Upper lobe of left lung (tissue), 6 donors: ENCODE measurements at regions not wholly inside any gene's neighbourhood (a gene's known extent, or its start where the extent isn't known, plus 50 kb on each side); places are given as distances from the start of the nearest gene placed in this dataset.

Source experiments
- ATAC-seq, 2 donors: fragments of 200-7000 bp; cut with Tn5 transposase; one replicate each; pipeline ENCODE4 v1.9.1; 2022; ENCODE audit warnings: mild to moderate bottlenecking in 2 of 2, moderate library complexity in 2 of 2; ENCODE audit not compliant: low FRiP score in 2 of 2
- DNase-seq, 2 donors: peaks; one replicate each; pipeline ENCODE4 v3.0.0-alpha.2; 2019 to 2020
- H3K27ac ChIP-seq, 4 donors: fragments of 200-600 bp; sonication (generic); one replicate each; pipeline ENCODE4 v1.5.1; 2016 to 2019
- H3K27me3 ChIP-seq, 4 donors: fragments of 200-600 bp; sonication (generic); one replicate each; pipeline ENCODE4 v1.5.1; 2017 to 2019
- H3K36me3 ChIP-seq, 4 donors: fragments of 200-600 bp; sonication (generic); one replicate each; pipeline ENCODE4 v1.5.1; 2016 to 2019
- H3K4me1 ChIP-seq, 4 donors: fragments of 200-600 bp; sonication (generic); one replicate each; pipeline ENCODE4 v1.5.1; 2018 to 2019
- H3K4me3 ChIP-seq, 4 donors: fragments of 200-600 bp; sonication (generic); one replicate each; pipeline ENCODE4 v1.5.1; 2017 to 2019; ENCODE audit warnings: mild to moderate bottlenecking in 2 of 4, moderate library complexity in 1 of 4
- H3K9me3 ChIP-seq, 4 donors: fragments of 200-600 bp; sonication (generic); one replicate each; pipeline ENCODE4 v1.5.1; 2018 to 2019
- CTCF ChIP-seq, 6 experiments: fragments of 450-650 bp in 4 of 6; fragments of 200-600 bp in 2 of 6; sonication (generic) in 2 of 6; IDR thresholded peaks; one replicate each; pipeline ENCODE4 v1.5.1; 2016 to 2019; ENCODE audit warnings: antibody characterized with exemption in 6 of 6
- EP300 ChIP-seq, 4 donors: sonication (generic); formaldehyde crosslinking; IDR thresholded peaks; one replicate each; pipeline ENCODE4 v1.5.1; 2017; ENCODE audit warnings: antibody characterized with exemption in 4 of 4, control low read depth in 2 of 4
- POLR2A ChIP-seq, 4 donors: fragments of 450-650 bp; IDR thresholded peaks; one replicate each; pipeline ENCODE4 v1.5.1; 2016 to 2017; ENCODE audit warnings: antibody characterized with exemption in 4 of 4, mild to moderate bottlenecking in 2 of 4
- POLR2AphosphoS5 ChIP-seq, 2 donors: sonication (generic); formaldehyde crosslinking; IDR thresholded peaks; one replicate each; pipeline ENCODE4 v1.5.1; 2017; ENCODE audit warnings: antibody characterized with exemption in 2 of 2
- WGBS, 2 donors: methylation state at CpG; one replicate each; pipeline ENCODE4 v1.1.5; 2017 to 2018; 5-methylcytosine and 5-hydroxymethylcytosine counted together
- donor health status: DM: no; HTN: no; CAD: no; lungs with moderate emphysema.
- donor health status: DM: no; HTN: yes; CAD: no; lungs with severe emphysema.

GRCh38 chr7:83808982-83809381 lies 160.0 kb upstream of the SEMA3E start:
- no peak overlapping the region for H3K4me3 ChIP-seq

GRCh38 chr7:83807774-83808173 lies 158.8 kb upstream of the SEMA3E start:
- 71 to 74% methylated on average over 4 of the region's 4 CpGs for WGBS, 2 donors

More at GRCh38 chr7:83808982-83809381, 160.0 kb upstream of the SEMA3E start:
- TF ChIP-seq POLR2A (IDR thresholded peaks at IDR 0.05) (no peak), POLR2AphosphoS5 (IDR thresholded peaks at IDR 0.05) (no peak), CTCF (IDR thresholded peaks at IDR 0.05) (no peak), EP300 (IDR thresholded peaks at IDR 0.05) (no peak)
- Histone ChIP-seq H3K27me3 (no peaks in the 10 kb centered on the region), H3K9me3 (no peaks in the 10 kb centered on the region), H3K36me3 (no peaks in the 10 kb centered on the region), H3K4me1 (no peaks in the 10 kb centered on the region), H3K27ac (no peak overlapping the region)
- DNase-seq (no peak), ATAC-seq (no peak)
- 62 to 80% methylated on average over 2 of the region's 2 CpGs for WGBS, 2 donors

GRCh38 chr7:83806538-83806937 lies 157.6 kb upstream of the SEMA3E start:
- no peak overlapping the region for H3K4me3 ChIP-seq
- 31 to 32% methylated on average over 1 of the region's 1 CpG for WGBS, 2 donors
- TF ChIP-seq CTCF (IDR thresholded peaks at IDR 0.05) (no peak), POLR2AphosphoS5 (IDR thresholded peaks at IDR 0.05) (no peak), POLR2A (IDR thresholded peaks at IDR 0.05) (no peak), EP300 (IDR thresholded peaks at IDR 0.05) (no peak)

More at GRCh38 chr7:83807774-83808173, 158.8 kb upstream of the SEMA3E start:
- no peak for TF ChIP-seq POLR2AphosphoS5 (IDR thresholded peaks at IDR 0.05)
- no peak for TF ChIP-seq CTCF (IDR thresholded peaks at IDR 0.05)
- no peak for TF ChIP-seq EP300 (IDR thresholded peaks at IDR 0.05)
- no peak for TF ChIP-seq POLR2A (IDR thresholded peaks at IDR 0.05)
- ATAC-seq (no peak), DNase-seq (no peak)
- H3K27ac ChIP-seq = no peak overlapping the region
- no peaks in the 10 kb centered on the region for H3K27me3 ChIP-seq
- no peaks in the 10 kb centered on the region for H3K36me3 ChIP-seq
- H3K4me3 ChIP-seq = no peak overlapping the region
- no peaks in the 10 kb centered on the region for H3K4me1 ChIP-seq
- no peaks in the 10 kb centered on the region for H3K9me3 ChIP-seq

GRCh38 chr7:83799333-83799732 lies 150.4 kb upstream of the SEMA3E start:
- 77 to 80% methylated on average over 5 of the region's 5 CpGs for WGBS, 2 donors
- H3K9me3 ChIP-seq = no peaks in the 10 kb centered on the region
- no peak overlapping the region for H3K4me3 ChIP-seq
- ATAC-seq (no peak), DNase-seq (no peak)
- no peaks in the 10 kb centered on the region for H3K27me3 ChIP-seq
- H3K36me3 ChIP-seq = no peaks in the 10 kb centered on the region
- H3K4me1 ChIP-seq = no peaks in the 10 kb centered on the region
- TF ChIP-seq POLR2A (IDR thresholded peaks at IDR 0.05) (no peak), CTCF (IDR thresholded peaks at IDR 0.05) (no peak), EP300 (IDR thresholded peaks at IDR 0.05) (no peak), POLR2AphosphoS5 (IDR thresholded peaks at IDR 0.05) (no peak)
- H3K27ac ChIP-seq = no peak overlapping the region

More at GRCh38 chr7:83806538-83806937, 157.6 kb upstream of the SEMA3E start:
- Histone ChIP-seq H3K36me3 (no peaks in the 10 kb centered on the region), H3K27ac (no peak overlapping the region), H3K27me3 (no peaks in the 10 kb centered on the region), H3K9me3 (no peaks in the 10 kb centered on the region), H3K4me1 (no peaks in the 10 kb centered on the region)
- DNase-seq (no peak), ATAC-seq (no peak)

- WGBS, 2 donors = 84 to 89% methylated on average over 5 of the region's 5 CpGs
- ATAC-seq (no peak), DNase-seq (no peak)
- no peaks in the 10 kb centered on the region for H3K27me3 ChIP-seq
- H3K4me3 ChIP-seq = no peak overlapping the region
- H3K9me3 ChIP-seq = no peaks in the 10 kb centered on the region
- TF ChIP-seq POLR2A (IDR thresholded peaks at IDR 0.05) (no peak), EP300 (IDR thresholded peaks at IDR 0.05) (no peak), CTCF (IDR thresholded peaks at IDR 0.05) (no peak), POLR2AphosphoS5 (IDR thresholded peaks at IDR 0.05) (no peak)
- no peaks in the 10 kb centered on the region for H3K36me3 ChIP-seq
- no peak overlapping the region for H3K27ac ChIP-seq
- no peaks in the 10 kb centered on the region for H3K4me1 ChIP-seq
Measured at GRCh38 chr7:83798489-83798888, 149.6 kb upstream of the SEMA3E start.
